Peyer's patch (tissue), 4 donors: ENCODE measurements at regions not wholly inside any gene's neighbourhood (a gene's known extent, or its start where the extent isn't known, plus 50 kb on each side); places are given as distances from the start of the nearest gene placed in this dataset.

ENCODE experiments used
- DNase-seq, 3 donors: peaks; one replicate each; pipeline ENCODE4 v3.0.0-alpha.2; 2017 to 2019
- H3K27ac ChIP-seq, 4 donors: fragments of 200-600 bp; sonication (generic); one replicate each; pipeline ENCODE4 v1.5.1; 2016 to 2019
- H3K27me3 ChIP-seq, 2 donors: fragments of 200-600 bp; sonication (generic); one replicate each; pipeline ENCODE4 v1.5.1; 2019
- H3K36me3 ChIP-seq, 3 donors: fragments of 200-600 bp; sonication (generic); one replicate each; pipeline ENCODE4 v1.5.1; 2016 to 2019
- H3K4me1 ChIP-seq, 4 donors: fragments of 200-600 bp; sonication (generic); one replicate each; pipeline ENCODE4 v1.5.1; 2016 to 2019
- H3K4me3 ChIP-seq, 4 donors: fragments of 200-600 bp; sonication (generic); 1 replicate in 3 of 4; 2 replicates in 1 of 4; pipeline ENCODE4 v1.5.1; 2016 to 2019; ENCODE audit warnings: mild to moderate bottlenecking in 1 of 4
- H3K9me3 ChIP-seq, 4 donors: fragments of 200-600 bp; sonication (generic); one replicate each; pipeline ENCODE4 v1.5.1; 2016 to 2019; ENCODE audit warnings: mild to moderate bottlenecking in 1 of 4
- CTCF ChIP-seq, 6 experiments: fragments of 450-650 bp in 4 of 6; fragments of 200-600 bp in 2 of 6; sonication (generic) in 1 of 6; IDR thresholded peaks; one replicate each; pipeline ENCODE4 v1.5.1; 2017 to 2019; ENCODE audit warnings: antibody characterized with exemption in 6 of 6, mild to moderate bottlenecking in 3 of 6, moderate library complexity in 1 of 6
- POLR2A ChIP-seq, 2 donors: fragments of 450-650 bp; IDR thresholded peaks; one replicate each; pipeline ENCODE4 v1.5.1; 2017; ENCODE audit warnings: antibody characterized with exemption in 2 of 2, mild to moderate bottlenecking in 2 of 2, moderate library complexity in 2 of 2

GRCh38 chr13:89695343-89696257, 1651.9 kb upstream of the MIR17HG start:
- TF ChIP-seq CTCF (IDR thresholded peaks at IDR 0.05): peak in 4 of 6 experiments; percentile 16 to 46 (median 42)
- TF ChIP-seq POLR2A (IDR thresholded peaks at IDR 0.05): no peak
- H3K27me3 ChIP-seq: no peaks in the 10 kb centered on the region
- DNase-seq: no peak
- H3K4me3 ChIP-seq: no peak overlapping the region
- no peak overlapping the region for H3K27ac ChIP-seq
- H3K4me1 ChIP-seq: no peaks in the 10 kb centered on the region
- H3K36me3 ChIP-seq: no peaks in the 10 kb centered on the region
- H3K9me3 ChIP-seq: no peaks in the 10 kb centered on the region

- H3K9me3 ChIP-seq: no peaks in the 10 kb centered on the region
- TF ChIP-seq POLR2A (IDR thresholded peaks at IDR 0.05) (no peak), CTCF (IDR thresholded peaks at IDR 0.05) (no peak)
- no peaks in the 10 kb centered on the region for H3K27me3 ChIP-seq
- no peak overlapping the region for H3K4me3 ChIP-seq
- H3K36me3 ChIP-seq: no peaks in the 10 kb centered on the region
- no peak for DNase-seq
- no peak overlapping the region for H3K27ac ChIP-seq
- no peaks in the 10 kb centered on the region for H3K4me1 ChIP-seq
Measured at GRCh38 chr13:89701913-89702312, 1645.6 kb upstream of the MIR17HG start.

GRCh38 chr13:89704040-89704439, 1643.4 kb upstream of the MIR17HG start:
- no peak overlapping the region for H3K27ac ChIP-seq
- no peaks in the 10 kb centered on the region for H3K9me3 ChIP-seq
- H3K4me1 ChIP-seq: no peaks in the 10 kb centered on the region
- no peaks in the 10 kb centered on the region for H3K36me3 ChIP-seq
- no peaks in the 10 kb centered on the region for H3K27me3 ChIP-seq
- no peak for DNase-seq
- TF ChIP-seq CTCF (IDR thresholded peaks at IDR 0.05) (no peak), POLR2A (IDR thresholded peaks at IDR 0.05) (no peak)
- no peak overlapping the region for H3K4me3 ChIP-seq

- TF ChIP-seq POLR2A (IDR thresholded peaks at IDR 0.05) (no peak), CTCF (IDR thresholded peaks at IDR 0.05) (no peak)
- Histone ChIP-seq H3K36me3 (no peaks in the 10 kb centered on the region), H3K4me3 (no peak overlapping the region), H3K27ac (no peak overlapping the region), H3K27me3 (no peaks in the 10 kb centered on the region), H3K4me1 (no peaks in the 10 kb centered on the region), H3K9me3 (no peaks in the 10 kb centered on the region)
- no peak for DNase-seq
Measured at GRCh38 chr13:89708013-89708412, 1639.5 kb upstream of the MIR17HG start.

- H3K36me3 ChIP-seq: no peaks in the 10 kb centered on the region
- DNase-seq: no peak
- no peak overlapping the region for H3K27ac ChIP-seq
- H3K4me1 ChIP-seq: no peaks in the 10 kb centered on the region
- no peaks in the 10 kb centered on the region for H3K27me3 ChIP-seq
- H3K9me3 ChIP-seq: no peaks in the 10 kb centered on the region
- H3K4me3 ChIP-seq: no peak overlapping the region
- TF ChIP-seq POLR2A (IDR thresholded peaks at IDR 0.05) (no peak), CTCF (IDR thresholded peaks at IDR 0.05) (no peak)
Measured at GRCh38 chr13:89721216-89721615, 1626.3 kb upstream of the MIR17HG start.
